Osteoblast (primary cell): ENCODE measurements at regions not wholly inside any gene's neighbourhood (a gene's known extent, or its start where the extent isn't known, plus 50 kb on each side); places are given as distances from the start of the nearest gene placed in this dataset.

Source experiments
- DNase-seq: peaks from one replicate; pipeline ENCODE4 v3.0.0; 2011; ENCODE audit warnings: low spot score, mixed read lengths; ENCODE audit not compliant: insufficient read length; ENCODE audit errors: missing footprints
- H2AFZ ChIP-seq: 2 replicates; pipeline ENCODE4 v1.6.0; 2011; ENCODE audit warnings: mild to moderate bottlenecking, low read length
- H3K27ac ChIP-seq: 2 replicates; pipeline ENCODE4 v1.5.1; 2011; ENCODE audit warnings: mild to moderate bottlenecking, low read depth, low read length, moderate library complexity
- H3K27me3 ChIP-seq: 2 replicates; pipeline ENCODE4 v1.6.0; 2012; ENCODE audit warnings: mild to moderate bottlenecking, control low read depth, inconsistent platforms, low read length, moderate library complexity; ENCODE audit not compliant: insufficient read depth
- H3K36me3 ChIP-seq: 2 replicates; pipeline ENCODE4 v1.5.1; 2011; ENCODE audit warnings: mild to moderate bottlenecking, low read length, control low read depth, moderate library complexity; ENCODE audit not compliant: insufficient read depth
- H3K4me1 ChIP-seq: 2 replicates; pipeline ENCODE4 v1.5.1; 2011; ENCODE audit warnings: mild to moderate bottlenecking, low read length, control low read depth, moderate library complexity; ENCODE audit not compliant: insufficient read depth
- H3K4me2 ChIP-seq: 2 replicates; pipeline ENCODE4 v1.6.0; 2011; ENCODE audit warnings: mild to moderate bottlenecking, low read length; ENCODE audit not compliant: insufficient read depth
- H3K4me3 ChIP-seq: fragments of 200-600 bp; sonication (generic); 3 replicates; pipeline ENCODE4 v1.5.1; 2012; ENCODE audit warnings: mild to moderate bottlenecking, low read length, inconsistent platforms; ENCODE audit not compliant: insufficient read depth
- H3K79me2 ChIP-seq: 2 replicates; pipeline ENCODE4 v1.6.0; 2012; ENCODE audit warnings: mild to moderate bottlenecking, low read length, control low read depth, inconsistent platforms; ENCODE audit not compliant: insufficient read depth
- H3K9me3 ChIP-seq: 2 replicates; pipeline ENCODE4 v1.5.1; 2011; ENCODE audit warnings: low read depth, low read length, control low read depth
- H4K20me1 ChIP-seq: 2 replicates; pipeline ENCODE4 v1.6.0; 2012; ENCODE audit warnings: mild to moderate bottlenecking, low read length, control low read depth; ENCODE audit not compliant: insufficient read depth
- CTCF ChIP-seq: IDR thresholded peaks from 2 replicates; pipeline ENCODE4 v1.5.1; 2011; ENCODE audit warnings: mild to moderate bottlenecking, low read depth, low read length, moderate library complexity; ENCODE audit errors: extremely low read depth

GRCh38 chr3:74801924-74802323 is 187.5 kb upstream of the CNTN3 start:
- Histone ChIP-seq H3K4me2 (no peak overlapping the region), H3K79me2 (no peaks in the 10 kb centered on the region), H3K36me3 (no peaks in the 10 kb centered on the region), H3K4me1 (no peaks in the 10 kb centered on the region), H3K9me3 (peaks cover 2% of the 10 kb centered on the region), H4K20me1 (no peaks in the 10 kb centered on the region), H3K27ac (no peak overlapping the region), H3K4me3 (no peak overlapping the region), H3K27me3 (no peaks in the 10 kb centered on the region), H2AFZ (no peak overlapping the region)
- TF ChIP-seq CTCF = no peak
- DNase-seq = no peak

- H3K4me3 ChIP-seq = no peak overlapping the region
- no peaks in the 10 kb centered on the region for H3K27me3 ChIP-seq
- no peak for TF ChIP-seq CTCF
- no peaks in the 10 kb centered on the region for H3K4me1 ChIP-seq
- H2AFZ ChIP-seq = no peak overlapping the region
- H3K36me3 ChIP-seq = no peaks in the 10 kb centered on the region
- no peaks in the 10 kb centered on the region for H3K9me3 ChIP-seq
- no peaks in the 10 kb centered on the region for H4K20me1 ChIP-seq
- no peak for DNase-seq
- H3K27ac ChIP-seq = no peak overlapping the region
- H3K79me2 ChIP-seq = no peaks in the 10 kb centered on the region
- H3K4me2 ChIP-seq = no peak overlapping the region
These were observed 174.7 kb upstream of the CNTN3 start for GRCh38 chr3:74789111-74789510.

DNA sequence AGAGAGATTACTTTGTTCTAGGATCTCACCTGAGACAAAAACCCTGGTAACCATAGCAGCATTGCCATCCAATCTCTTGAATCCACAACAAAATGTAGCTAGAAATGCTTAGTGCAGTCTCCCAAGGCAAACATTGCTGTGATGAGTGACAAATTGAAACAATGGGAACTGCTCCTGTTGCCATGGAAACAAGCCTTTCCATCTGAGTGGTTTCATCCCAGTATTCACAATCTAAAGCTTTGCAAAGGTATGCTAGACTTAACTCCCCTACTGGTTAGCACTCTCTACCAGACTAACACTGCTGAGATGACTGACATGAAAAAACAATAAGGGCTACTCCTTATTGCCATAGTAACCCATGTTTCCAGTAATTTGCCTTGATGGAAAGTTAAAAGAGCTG is 172.6 kb upstream of the CNTN3 start:
- Histone ChIP-seq H3K79me2 (no peaks in the 10 kb centered on the region), H3K9me3 (no peaks in the 10 kb centered on the region), H3K4me3 (no peak overlapping the region), H4K20me1 (no peaks in the 10 kb centered on the region), H3K36me3 (no peaks in the 10 kb centered on the region), H3K27ac (no peak overlapping the region), H2AFZ (no peak overlapping the region), H3K27me3 (no peaks in the 10 kb centered on the region), H3K4me2 (no peak overlapping the region), H3K4me1 (no peaks in the 10 kb centered on the region)
- DNase-seq = no peak
- TF ChIP-seq CTCF = no peak

DNA sequence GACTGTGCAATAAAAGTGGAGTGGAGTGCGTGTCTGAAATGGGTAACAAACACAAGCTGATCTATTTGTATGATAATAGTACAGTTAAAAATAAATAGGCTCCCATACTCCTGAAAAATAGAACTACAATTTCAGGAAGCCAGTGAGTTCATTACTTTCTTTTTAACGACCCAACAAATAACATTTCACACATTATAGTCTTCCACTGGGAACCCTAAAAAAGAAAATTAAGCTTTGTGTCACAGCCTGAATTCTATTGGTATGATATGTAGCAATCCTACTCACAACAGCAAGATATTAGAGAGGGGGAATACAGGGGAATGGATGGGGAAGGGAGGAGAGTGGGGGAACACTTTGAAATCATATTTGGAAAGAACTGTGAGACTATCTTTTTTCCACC is 156.9 kb upstream of the CNTN3 start:
- H3K27me3 ChIP-seq = no peaks in the 10 kb centered on the region
- no peaks in the 10 kb centered on the region for H3K79me2 ChIP-seq
- no peak overlapping the region for H3K4me2 ChIP-seq
- TF ChIP-seq CTCF = no peak
- H3K27ac ChIP-seq = no peak overlapping the region
- DNase-seq = no peak
- no peaks in the 10 kb centered on the region for H3K36me3 ChIP-seq
- no peak overlapping the region for H2AFZ ChIP-seq
- no peaks in the 10 kb centered on the region for H3K4me1 ChIP-seq
- no peak overlapping the region for H3K4me3 ChIP-seq
- H4K20me1 ChIP-seq = no peaks in the 10 kb centered on the region
- no peaks in the 10 kb centered on the region for H3K9me3 ChIP-seq
